GM21447 (cell line): ENCODE measurements at regions not wholly inside any gene's neighbourhood (a gene's known extent, or its start where the extent isn't known, plus 50 kb on each side); places are given as distances from the start of the nearest gene placed in this dataset.

ENCODE experiments used
- ATAC-seq: cut with Tn5 transposase; IDR thresholded peaks from one replicate; pipeline ENCODE4 v1.9.1; 2021; ENCODE audit not compliant: unreplicated experiment

- ATAC-seq, result no peak
Observed at GRCh38 chr2:220101980-220102379, 474.6 kb downstream of the SLC4A3 start.

GRCh38 chr2:220103596-220103995, 476.2 kb downstream of the SLC4A3 start:
- ATAC-seq, result no peak

GRCh38 chr2:220104871-220105351, 477.5 kb downstream of the SLC4A3 start:
- ATAC-seq, result no peak

GRCh38 chr2:220106065-220106464, 478.6 kb downstream of the SLC4A3 start:
- ATAC-seq, result no peak

- ATAC-seq, result no peak
Observed at GRCh38 chr2:220107380-220107791, 480.0 kb downstream of the SLC4A3 start.

GRCh38 chr2:220114443-220114842, 487.0 kb downstream of the SLC4A3 start:
- no peak for ATAC-seq

- no peak for ATAC-seq
Observed at GRCh38 chr2:220117025-220117424, 489.6 kb downstream of the SLC4A3 start.

GRCh38 chr2:220120041-220120440, 492.6 kb downstream of the SLC4A3 start:
- ATAC-seq, result no peak

GRCh38 chr2:220123751-220124150, 496.3 kb downstream of the SLC4A3 start:
- no peak for ATAC-seq

GRCh38 chr2:220125551-220125950, 498.1 kb downstream of the SLC4A3 start:
- no peak for ATAC-seq

- no peak for ATAC-seq
Observed at GRCh38 chr2:220127311-220127710, 499.9 kb downstream of the SLC4A3 start.

GRCh38 chr2:220127876-220128275, 500.4 kb downstream of the SLC4A3 start:
- no peak for ATAC-seq

- no peak for ATAC-seq
Observed at GRCh38 chr2:220129391-220129790, 502.0 kb downstream of the SLC4A3 start.

GRCh38 chr2:220134756-220135534, 507.5 kb downstream of the SLC4A3 start:
- no peak for ATAC-seq

- no peak for ATAC-seq
Observed at GRCh38 chr2:220143336-220143735, 515.9 kb downstream of the SLC4A3 start.

- no peak for ATAC-seq
Observed at GRCh38 chr2:220144411-220144810, 517.0 kb downstream of the SLC4A3 start.

- no peak for ATAC-seq
Observed at GRCh38 chr2:220147161-220148038, 520.0 kb downstream of the SLC4A3 start.

GRCh38 chr2:220148471-220149248, 521.2 kb downstream of the SLC4A3 start:
- ATAC-seq, result no peak

- no peak for ATAC-seq
Observed at GRCh38 chr2:220151341-220151740, 523.9 kb downstream of the SLC4A3 start.

GRCh38 chr2:220152281-220152935, 525.0 kb downstream of the SLC4A3 start:
- no peak for ATAC-seq

GRCh38 chr2:220153118-220153517, 525.7 kb downstream of the SLC4A3 start:
- ATAC-seq, result no peak
